ENCODE measurements at regions not wholly inside any gene's neighbourhood (a gene's known extent, or its start where the extent isn't known, plus 50 kb on each side); places are given as distances from the start of the nearest gene placed in this dataset.

GRCh38 chr6:142500250-142500786, 198.5 kb downstream of the ADGRG6 start:
- Mint-ChIP-seq H3K27me3 (peaks cover 5 to 11% of the 10 kb centered on the region in 2 donors), H3K36me3 (ENCODE audit: insufficient read depth) (no peaks in the 10 kb centered on the region), H3K4me3 (no peak overlapping the region), H3K9me3 (peaks cover 7 to 9% of the 10 kb centered on the region in 2 donors), H3K27ac (no peak overlapping the region), H3K4me1 (ENCODE audit: low read depth in 2 of 2) (no peaks in the 10 kb centered on the region)
- DNase-seq = no peak
- no peak for ATAC-seq (replicated peaks)

GRCh38 chr6:142501795-142502194, 200.0 kb downstream of the ADGRG6 start:
- Mint-ChIP-seq H3K4me3 (no peak overlapping the region), H3K27me3 (peaks cover 5 to 16% of the 10 kb centered on the region in 2 donors), H3K9me3 (peaks cover 7 to 9% of the 10 kb centered on the region in 2 donors), H3K4me1 (ENCODE audit: low read depth in 2 of 2) (no peaks in the 10 kb centered on the region), H3K27ac (no peak overlapping the region), H3K36me3 (ENCODE audit: insufficient read depth) (no peaks in the 10 kb centered on the region)
- DNase-seq (no peak), ATAC-seq (replicated peaks) (no peak)

- no peaks in the 10 kb centered on the region for H3K4me1 Mint-ChIP-seq (ENCODE audit: low read depth in 2 of 2)
- H3K9me3 Mint-ChIP-seq = peaks cover 5% of the 10 kb centered on the region in 2 donors
- no peak for ATAC-seq (replicated peaks)
- H3K4me3 Mint-ChIP-seq = no peak overlapping the region
- peaks cover 19 to 48% of the 10 kb centered on the region in 2 donors for H3K27me3 Mint-ChIP-seq
- H3K27ac Mint-ChIP-seq = no peak overlapping the region
- DNase-seq = no peak
- H3K36me3 Mint-ChIP-seq (ENCODE audit: insufficient read depth) = peaks cover 5% of the 10 kb centered on the region
Measured at GRCh38 chr6:142507065-142507464, 205.3 kb downstream of the ADGRG6 start.

- DNase-seq = no peak
- Mint-ChIP-seq H3K36me3 (ENCODE audit: insufficient read depth) (peaks cover 5% of the 10 kb centered on the region), H3K4me1 (ENCODE audit: low read depth in 2 of 2) (no peaks in the 10 kb centered on the region), H3K27me3 (peaks cover 34 to 70% of the 10 kb centered on the region in 2 donors), H3K9me3 (no peaks in the 10 kb centered on the region), H3K4me3 (no peak overlapping the region), H3K27ac (no peak overlapping the region)
- no peak for ATAC-seq (replicated peaks)
Measured at GRCh38 chr6:142510211-142510610, 208.4 kb downstream of the ADGRG6 start.

GRCh38 chr6:142518126-142518525, 216.3 kb downstream of the ADGRG6 start:
- no peak for ATAC-seq (replicated peaks)
- Mint-ChIP-seq H3K27ac (no peak overlapping the region), H3K9me3 (no peaks in the 10 kb centered on the region), H3K4me3 (no peak overlapping the region), H3K36me3 (ENCODE audit: insufficient read depth) (no peaks in the 10 kb centered on the region), H3K27me3 (peaks cover 44 to 65% of the 10 kb centered on the region in 2 donors), H3K4me1 (ENCODE audit: low read depth in 2 of 2) (no peaks in the 10 kb centered on the region)
- no peak for DNase-seq

GRCh38 chr6:142518761-142519160, 217.0 kb downstream of the ADGRG6 start:
- no peak overlapping the region for H3K27ac Mint-ChIP-seq
- H3K36me3 Mint-ChIP-seq (ENCODE audit: insufficient read depth) = no peaks in the 10 kb centered on the region
- no peak overlapping the region for H3K4me3 Mint-ChIP-seq
- no peak for DNase-seq
- peaks cover 46 to 65% of the 10 kb centered on the region in 2 donors for H3K27me3 Mint-ChIP-seq
- no peak for ATAC-seq (replicated peaks)
- H3K9me3 Mint-ChIP-seq = no peaks in the 10 kb centered on the region
- H3K4me1 Mint-ChIP-seq (ENCODE audit: low read depth in 2 of 2) = no peaks in the 10 kb centered on the region

GRCh38 chr6:142521791-142522190, 220.0 kb downstream of the ADGRG6 start:
- ATAC-seq (replicated peaks) (no peak), DNase-seq (no peak)
- Mint-ChIP-seq H3K9me3 (no peaks in the 10 kb centered on the region), H3K27me3 (peaks cover 52 to 72% of the 10 kb centered on the region in 2 donors), H3K27ac (no peak overlapping the region), H3K4me1 (ENCODE audit: low read depth in 2 of 2) (no peaks in the 10 kb centered on the region), H3K4me3 (no peak overlapping the region), H3K36me3 (ENCODE audit: insufficient read depth) (no peaks in the 10 kb centered on the region)

GRCh38 chr6:142523515-142524375, 221.9 kb downstream of the ADGRG6 start:
- Mint-ChIP-seq H3K4me1 (ENCODE audit: low read depth in 2 of 2) (no peaks in the 10 kb centered on the region), H3K9me3 (no peaks in the 10 kb centered on the region), H3K36me3 (ENCODE audit: insufficient read depth) (no peaks in the 10 kb centered on the region), H3K27me3 (peaks cover 58 to 59% of the 10 kb centered on the region in 2 donors), H3K27ac (no peak overlapping the region), H3K4me3 (no peak overlapping the region)
- ATAC-seq (replicated peaks) (no peak), DNase-seq (no peak)

GRCh38 chr6:142530566-142530965, 228.8 kb downstream of the ADGRG6 start:
- ATAC-seq (replicated peaks) = no peak
- no peaks in the 10 kb centered on the region for H3K4me1 Mint-ChIP-seq (ENCODE audit: low read depth in 2 of 2)
- no peaks in the 10 kb centered on the region for H3K36me3 Mint-ChIP-seq (ENCODE audit: insufficient read depth)
- H3K4me3 Mint-ChIP-seq = no peak overlapping the region
- DNase-seq = no peak
- peaks cover 0 to 6% of the 10 kb centered on the region in 2 donors for H3K9me3 Mint-ChIP-seq
- peaks cover 34 to 37% of the 10 kb centered on the region in 2 donors for H3K27me3 Mint-ChIP-seq
- no peak overlapping the region for H3K27ac Mint-ChIP-seq

GRCh38 chr6:142531727-142532126, 229.9 kb downstream of the ADGRG6 start:
- ATAC-seq (replicated peaks) = no peak
- H3K9me3 Mint-ChIP-seq = peaks cover 0 to 6% of the 10 kb centered on the region in 2 donors
- no peaks in the 10 kb centered on the region for H3K4me1 Mint-ChIP-seq (ENCODE audit: low read depth in 2 of 2)
- no peak overlapping the region for H3K4me3 Mint-ChIP-seq
- H3K27me3 Mint-ChIP-seq = peaks cover 24 to 32% of the 10 kb centered on the region in 2 donors
- H3K36me3 Mint-ChIP-seq (ENCODE audit: insufficient read depth) = no peaks in the 10 kb centered on the region
- no peak overlapping the region for H3K27ac Mint-ChIP-seq
- DNase-seq = no peak

- ATAC-seq (replicated peaks) (no peak), DNase-seq (no peak)
- peaks cover 31 to 33% of the 10 kb centered on the region in 2 donors for H3K27me3 Mint-ChIP-seq
- peaks cover 9 to 11% of the 10 kb centered on the region in 2 donors for H3K9me3 Mint-ChIP-seq
- H3K4me1 Mint-ChIP-seq (ENCODE audit: low read depth in 2 of 2) = peaks cover 0 to 2% of the 10 kb centered on the region in 2 donors
- no peak overlapping the region for H3K27ac Mint-ChIP-seq
- no peaks in the 10 kb centered on the region for H3K36me3 Mint-ChIP-seq (ENCODE audit: insufficient read depth)
- H3K4me3 Mint-ChIP-seq = no peak overlapping the region
Measured at GRCh38 chr6:142534076-142534475, 232.3 kb downstream of the ADGRG6 start.

- DNase-seq (no peak), ATAC-seq (replicated peaks) (no peak)
- H3K27me3 Mint-ChIP-seq = peaks cover 31 to 33% of the 10 kb centered on the region in 2 donors
- H3K36me3 Mint-ChIP-seq (ENCODE audit: insufficient read depth) = no peaks in the 10 kb centered on the region
- peaks cover 0 to 2% of the 10 kb centered on the region in 2 donors for H3K4me1 Mint-ChIP-seq (ENCODE audit: low read depth in 2 of 2)
- H3K27ac Mint-ChIP-seq = no peak overlapping the region
- H3K9me3 Mint-ChIP-seq = peaks cover 9 to 11% of the 10 kb centered on the region in 2 donors
- no peak overlapping the region for H3K4me3 Mint-ChIP-seq
Measured at GRCh38 chr6:142534484-142534883, 232.7 kb downstream of the ADGRG6 start.

- peak overlapping the region in 1 of 2 donors; percentile 64 for H3K27ac Mint-ChIP-seq
- H3K4me3 Mint-ChIP-seq = no peak overlapping the region
- no peaks in the 10 kb centered on the region for H3K36me3 Mint-ChIP-seq (ENCODE audit: insufficient read depth)
- ATAC-seq (replicated peaks) = no peak
- DNase-seq = no peak
- peaks cover 7 to 11% of the 10 kb centered on the region in 2 donors for H3K9me3 Mint-ChIP-seq
- peaks cover 0 to 2% of the 10 kb centered on the region in 2 donors for H3K4me1 Mint-ChIP-seq (ENCODE audit: low read depth in 2 of 2)
- H3K27me3 Mint-ChIP-seq = peaks cover 7% of the 10 kb centered on the region in 2 donors
Measured at GRCh38 chr6:142537612-142538478, 236.0 kb downstream of the ADGRG6 start.

Measured in effector memory CD8-positive, alpha-beta T cell (primary cell).